ENCODE measurements at regions not wholly inside any gene's neighbourhood (a gene's known extent, or its start where the extent isn't known, plus 50 kb on each side); places are given as distances from the start of the nearest gene placed in this dataset.

DNA sequence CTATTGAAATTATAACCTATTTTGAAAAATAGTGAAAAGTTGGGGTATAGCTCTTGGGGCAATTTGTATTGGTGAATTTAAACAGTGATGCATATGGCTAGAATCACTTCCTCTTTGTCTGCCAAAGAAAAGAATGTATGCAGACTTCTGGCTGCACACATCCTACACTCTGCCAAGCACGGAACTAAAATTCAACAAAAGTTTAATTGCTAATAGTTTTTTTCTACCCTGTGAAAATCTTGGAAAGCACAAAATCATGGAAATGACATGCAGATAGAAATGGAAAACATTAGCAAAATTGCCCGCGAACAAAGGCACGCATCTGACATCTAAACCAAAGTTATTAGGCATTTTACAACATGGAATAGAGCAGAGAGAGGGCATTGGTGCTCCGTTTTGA lies 106.4 kb upstream of the PDE10A start:
- DNase-seq (ENCODE audit: low spot score) (no peak), ATAC-seq (no peak), FAIRE-seq (no peak)
- BruUV-seq (replicated peaks), result no TSS peak
- ChIA-PET CTCF (ENCODE audit: low intra/inter-chr PET ratio, low total read pairs) (no interaction called here), POLR2A (no interaction called here)
- H3K9ac ChIP-seq (ENCODE audit: insufficient read depth, low read depth, low read length), result no peak overlapping the region
- no peak overlapping the region for H3K4me3 ChIP-seq (replicated peaks in 1 of 3; ENCODE audit: insufficient read depth in 1 of 3, low read depth in 2 of 3, low read length in 3 of 3)
- in situ Hi-C loops (cut with HindIII; ENCODE audit: extremely low pct_ligation_motif_present, low pct_unique_long_range_greater_than_20kb), result no loop called here
- H3K4me2 ChIP-seq (ENCODE audit: low read depth, low read length), result no peak overlapping the region
- WGBS (ENCODE audit: low lambda C conversion rate), result 31% methylated on average over 5 of the region's 5 CpGs
- H3K27ac ChIP-seq (ENCODE audit: extremely low read length, insufficient read depth, low read length), result no peak overlapping the region
- no peaks in the 10 kb centered on the region for H3K36me3 ChIP-seq (replicated peaks in 1 of 2; ENCODE audit: control insufficient read depth in 1 of 2, insufficient read depth in 2 of 2, low read length in 2 of 2)
- no peaks in the 10 kb centered on the region for H3K9me3 ChIP-seq (ENCODE audit: low read length)
- H3K27me3 ChIP-seq (ENCODE audit: control insufficient read depth in 1 of 2, insufficient read depth in 2 of 2, low read length in 2 of 2), result peaks cover 0 to 27% of the 10 kb centered on the region in 2 experiments; a peak in 3 of 5 replicates
- no peaks in the 10 kb centered on the region for H4K20me1 ChIP-seq (ENCODE audit: insufficient read depth, low read length)
- no peak overlapping the region for H2AFZ ChIP-seq (ENCODE audit: low read length)
- H3K79me2 ChIP-seq (ENCODE audit: insufficient read depth, low read length), result no peaks in the 10 kb centered on the region
- intact Hi-C loops (cut with micrococcal nuclease; ENCODE audit: unreplicated experiment), result no loop called here
- no peaks in the 10 kb centered on the region for H3K4me1 ChIP-seq (ENCODE audit: insufficient read depth, low read length)
- TF ChIP-seq MAFF (IDR thresholded peaks at IDR 0.05; ENCODE audit: low read depth, low read length) (no peak), CC2D1A (CRISPR knock-in tag; IDR thresholded peaks at IDR 0.05) (no peak), ZNF136 (CRISPR knock-in tag; IDR thresholded peaks at IDR 0.05; ENCODE audit: low read depth) (no peak), KLF16 (CRISPR knock-in tag; IDR thresholded peaks at IDR 0.05) (no peak), AKAP8 (CRISPR knock-in tag; IDR thresholded peaks at IDR 0.05) (no peak), HNF4A (CRISPR knock-in tag; IDR thresholded peaks at IDR 0.05) (no peak), SOX5 (CRISPR knock-in tag; IDR thresholded peaks at IDR 0.05; ENCODE audit: borderline replicate concordance) (no peak), TMF1 (CRISPR knock-in tag; IDR thresholded peaks at IDR 0.05; ENCODE audit: low read depth) (no peak), TAF15 (IDR thresholded peaks at IDR 0.05; ENCODE audit: low read depth, low read length, poor library complexity, severe bottlenecking) (no peak), ZFP37 (CRISPR knock-in tag; IDR thresholded peaks at IDR 0.05; ENCODE audit: borderline replicate concordance) (no peak), ZNF263 (CRISPR knock-in tag; IDR thresholded peaks at IDR 0.05) (no peak), MED8 (CRISPR knock-in tag; IDR thresholded peaks at IDR 0.05; ENCODE audit: insufficient replicate concordance) (no peak)
- TF ChIP-seq, protein P1, sequence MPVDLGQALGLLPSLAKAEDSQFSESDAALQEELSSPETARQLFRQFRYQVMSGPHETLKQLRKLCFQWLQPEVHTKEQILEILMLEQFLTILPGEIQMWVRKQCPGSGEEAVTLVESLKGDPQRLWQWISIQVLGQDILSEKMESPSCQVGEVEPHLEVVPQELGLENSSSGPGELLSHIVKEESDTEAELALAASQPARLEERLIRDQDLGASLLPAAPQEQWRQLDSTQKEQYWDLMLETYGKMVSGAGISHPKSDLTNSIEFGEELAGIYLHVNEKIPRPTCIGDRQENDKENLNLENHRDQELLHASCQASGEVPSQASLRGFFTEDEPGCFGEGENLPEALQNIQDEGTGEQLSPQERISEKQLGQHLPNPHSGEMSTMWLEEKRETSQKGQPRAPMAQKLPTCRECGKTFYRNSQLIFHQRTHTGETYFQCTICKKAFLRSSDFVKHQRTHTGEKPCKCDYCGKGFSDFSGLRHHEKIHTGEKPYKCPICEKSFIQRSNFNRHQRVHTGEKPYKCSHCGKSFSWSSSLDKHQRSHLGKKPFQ (CRISPR knock-in tag; IDR thresholded peaks at IDR 0.05; ENCODE audit: insufficient replicate concordance), result no peak
- TF ChIP-seq, protein P2, sequence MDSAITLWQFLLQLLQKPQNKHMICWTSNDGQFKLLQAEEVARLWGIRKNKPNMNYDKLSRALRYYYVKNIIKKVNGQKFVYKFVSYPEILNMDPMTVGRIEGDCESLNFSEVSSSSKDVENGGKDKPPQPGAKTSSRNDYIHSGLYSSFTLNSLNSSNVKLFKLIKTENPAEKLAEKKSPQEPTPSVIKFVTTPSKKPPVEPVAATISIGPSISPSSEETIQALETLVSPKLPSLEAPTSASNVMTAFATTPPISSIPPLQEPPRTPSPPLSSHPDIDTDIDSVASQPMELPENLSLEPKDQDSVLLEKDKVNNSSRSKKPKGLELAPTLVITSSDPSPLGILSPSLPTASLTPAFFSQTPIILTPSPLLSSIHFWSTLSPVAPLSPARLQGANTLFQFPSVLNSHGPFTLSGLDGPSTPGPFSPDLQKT (CRISPR knock-in tag; IDR thresholded peaks at IDR 0.05; ENCODE audit: borderline replicate concordance), result no peak
- TF ChIP-seq, protein P3, sequence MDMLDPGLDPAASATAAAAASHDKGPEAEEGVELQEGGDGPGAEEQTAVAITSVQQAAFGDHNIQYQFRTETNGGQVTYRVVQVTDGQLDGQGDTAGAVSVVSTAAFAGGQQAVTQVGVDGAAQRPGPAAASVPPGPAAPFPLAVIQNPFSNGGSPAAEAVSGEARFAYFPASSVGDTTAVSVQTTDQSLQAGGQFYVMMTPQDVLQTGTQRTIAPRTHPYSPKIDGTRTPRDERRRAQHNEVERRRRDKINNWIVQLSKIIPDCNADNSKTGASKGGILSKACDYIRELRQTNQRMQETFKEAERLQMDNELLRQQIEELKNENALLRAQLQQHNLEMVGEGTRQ (IDR thresholded peaks at IDR 0.05; ENCODE audit: low read depth, low read length), result no peak
- TF ChIP-seq, protein P3 (CRISPR knock-in tag; IDR thresholded peaks at IDR 0.05; ENCODE audit: borderline replicate concordance), result no peak
